Stimulated activated CD4-positive, alpha-beta T cell treated with anti-CD3 and anti-CD28 coated beads, TNF-alpha, amount 100 ng/mL, for 4 hours (primary cell): ENCODE measurements at regions not wholly inside any gene's neighbourhood (a gene's known extent, or its start where the extent isn't known, plus 50 kb on each side); places are given as distances from the start of the nearest gene placed in this dataset.

Experiments
- DNase-seq, 3 experiments: peaks; one replicate each; pipeline ENCODE4 v3.0.0-alpha.2; 2020; ENCODE audit warnings: low read depth in 3 of 3

- DNase-seq, result no peak
Observed at GRCh38 chr18:47333926-47334635, 82.6 kb upstream of the SKOR2 start.

GRCh38 chr18:47331641-47332040 lies 80.2 kb upstream of the SKOR2 start:
- no peak for DNase-seq

GRCh38 chr18:47331026-47331425 lies 79.6 kb upstream of the SKOR2 start:
- DNase-seq, result no peak

- no peak for DNase-seq
Observed at GRCh38 chr18:47323158-47323557, 71.7 kb upstream of the SKOR2 start.

GRCh38 chr18:47321815-47322214 lies 70.4 kb upstream of the SKOR2 start:
- DNase-seq, result no peak

GRCh38 chr18:47317824-47318508 lies 66.5 kb upstream of the SKOR2 start:
- DNase-seq, result no peak

GRCh38 chr18:47316924-47317323 lies 65.5 kb upstream of the SKOR2 start:
- no peak for DNase-seq

- DNase-seq, result no peak
Observed at GRCh38 chr18:47313901-47314300, 62.4 kb upstream of the SKOR2 start.

- no peak for DNase-seq
Observed at GRCh38 chr18:47311585-47311984, 60.1 kb upstream of the SKOR2 start.
